ENCODE measurements at regions not wholly inside any gene's neighbourhood (a gene's known extent, or its start where the extent isn't known, plus 50 kb on each side); places are given as distances from the start of the nearest gene placed in this dataset.

- DNase-seq (ENCODE audit: low read depth), result no peak
Observed at GRCh38 chr18:47333926-47334635, 82.6 kb upstream of the SKOR2 start.

GRCh38 chr18:47331641-47332040 lies 80.2 kb upstream of the SKOR2 start:
- DNase-seq (ENCODE audit: low read depth), result no peak

DNA sequence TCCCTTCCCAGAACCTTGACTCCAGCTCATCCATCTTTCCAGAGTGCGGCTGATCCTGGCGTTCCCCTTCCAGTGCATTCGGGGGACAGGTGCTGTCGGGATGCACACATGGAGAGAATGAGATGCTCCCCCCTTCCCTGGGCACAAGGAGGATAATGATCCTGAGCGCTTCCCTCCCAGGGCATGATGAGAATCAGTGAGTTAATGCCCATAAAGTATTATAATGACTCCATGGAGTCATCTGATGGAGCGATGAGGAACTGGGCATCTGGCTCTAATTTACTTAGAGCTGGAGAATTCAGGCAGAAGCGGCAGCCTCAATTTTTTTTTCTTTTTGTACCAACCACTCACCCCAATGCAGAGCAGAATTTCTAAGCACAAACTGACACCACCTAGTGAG lies 79.6 kb upstream of the SKOR2 start:
- no peak for DNase-seq (ENCODE audit: low read depth)

GRCh38 chr18:47323158-47323557 lies 71.7 kb upstream of the SKOR2 start:
- no peak for DNase-seq (ENCODE audit: low read depth)

GRCh38 chr18:47321815-47322214 lies 70.4 kb upstream of the SKOR2 start:
- DNase-seq (ENCODE audit: low read depth), result no peak

GRCh38 chr18:47317824-47318508 lies 66.5 kb upstream of the SKOR2 start:
- no peak for DNase-seq (ENCODE audit: low read depth)

GRCh38 chr18:47316924-47317323 lies 65.5 kb upstream of the SKOR2 start:
- DNase-seq (ENCODE audit: low read depth), result no peak

DNA sequence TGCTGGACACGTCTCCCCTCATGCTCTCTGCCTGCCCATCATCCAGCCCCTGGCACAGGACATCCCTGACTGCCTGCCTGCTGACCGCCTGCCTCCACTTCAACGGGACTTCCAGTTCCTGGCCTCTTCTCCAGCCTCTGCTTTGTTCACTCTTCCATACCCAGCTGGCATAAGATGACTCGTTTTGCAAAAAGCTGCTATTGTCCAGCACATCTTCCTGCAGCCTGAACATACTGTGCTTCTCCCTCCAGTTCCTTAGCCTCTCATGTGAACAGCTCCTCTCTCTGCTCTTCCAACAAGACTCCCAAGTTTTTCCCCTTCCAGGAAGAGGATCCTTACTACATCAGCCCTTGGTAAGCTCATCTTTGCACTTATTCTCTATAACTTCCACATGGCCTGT lies 62.4 kb upstream of the SKOR2 start:
- DNase-seq (ENCODE audit: low read depth), result no peak

GRCh38 chr18:47311585-47311984 lies 60.1 kb upstream of the SKOR2 start:
- no peak for DNase-seq (ENCODE audit: low read depth)
